Activated naive CD4-positive, alpha-beta T cell treated with anti-CD3 and anti-CD28 coated beads for 36 hours (primary cell): ENCODE measurements at regions not wholly inside any gene's neighbourhood (a gene's known extent, or its start where the extent isn't known, plus 50 kb on each side); places are given as distances from the start of the nearest gene placed in this dataset.

Experiments used
- CTCF ChIA-PET: fragments of 350-600 bp; sonication (Branson Sonifier 250); formaldehyde crosslinking; loops from one replicate; lab custom pipeline; 2021; ENCODE audit warnings: antibody characterized with exemption; lab: Charles Lee
- DNase-seq: peaks from one replicate; pipeline ENCODE4 v3.0.0-alpha.2; 2020
- H3K27ac Mint-ChIP-seq: one replicate; pipeline ENCODE4 v1.8.0; 2021; ENCODE audit warnings: mild to moderate bottlenecking, mixed read lengths
- H3K27me3 Mint-ChIP-seq: one replicate; pipeline ENCODE4 v1.8.0; 2021; ENCODE audit warnings: low read depth, mixed read lengths
- H3K36me3 Mint-ChIP-seq: one replicate; pipeline ENCODE4 v1.8.0; 2021; ENCODE audit warnings: low read depth, mixed read lengths
- H3K4me1 Mint-ChIP-seq: one replicate; pipeline ENCODE4 v1.8.0; 2021; ENCODE audit warnings: low read depth, mixed read lengths
- H3K4me3 Mint-ChIP-seq: one replicate; pipeline ENCODE4 v1.8.0; 2021; ENCODE audit warnings: mild to moderate bottlenecking, moderate library complexity, mixed read lengths
- H3K9me3 Mint-ChIP-seq: one replicate; pipeline ENCODE4 v1.8.0; 2021; ENCODE audit warnings: mixed read lengths
- intact Hi-C: fragments of 100-400 bp; cut with micrococcal nuclease; formaldehyde crosslinking; loops from one replicate; pipeline ENCODE4 v1.15.1; 2023

DNA sequence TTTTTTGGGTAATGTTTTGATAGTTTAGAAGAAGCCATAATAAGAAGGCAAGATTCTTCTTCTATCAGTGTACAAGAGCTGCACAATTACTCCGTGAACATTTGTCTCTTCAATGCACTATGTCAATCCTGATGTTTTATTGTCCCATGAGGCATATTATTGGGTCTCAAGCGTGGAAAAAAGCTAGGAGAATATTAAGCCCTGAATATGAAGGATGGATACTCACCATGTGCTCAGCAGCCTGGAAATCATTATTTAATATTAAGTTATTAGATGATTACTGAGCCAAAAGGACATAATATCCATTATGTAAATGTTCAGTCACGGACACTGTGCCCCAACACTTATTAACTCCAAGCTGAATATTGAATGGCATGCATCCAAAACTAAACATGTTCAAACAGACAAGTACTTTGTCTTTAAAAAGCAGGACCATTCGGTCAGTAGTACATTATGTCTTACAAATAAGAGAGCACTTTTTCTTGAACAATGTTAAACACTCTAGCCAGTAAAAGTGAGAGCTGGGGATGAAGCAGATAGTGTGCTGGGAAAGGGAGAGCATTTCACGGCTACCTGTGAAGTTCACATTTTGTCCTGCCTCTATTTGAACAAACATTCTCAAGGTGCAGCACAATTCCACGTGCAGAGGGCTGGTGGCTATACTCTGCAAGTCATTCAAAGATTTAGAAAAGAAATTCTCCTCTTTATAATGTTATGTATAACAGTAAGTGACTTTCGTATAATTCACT is 70.6 kb upstream of the CNR1 start:
- H3K36me3 Mint-ChIP-seq, result no peaks in the 10 kb centered on the region
- H3K9me3 Mint-ChIP-seq, result peaks cover 13% of the 10 kb centered on the region
- H3K27me3 Mint-ChIP-seq, result no peaks in the 10 kb centered on the region
- intact Hi-C loops, result loop anchor here (5.0 kb wide), 1 partner anchor 404 kb away; no protein-coding TSS in a partner anchor
- H3K4me3 Mint-ChIP-seq, result no peak overlapping the region
- H3K4me1 Mint-ChIP-seq, result no peaks in the 10 kb centered on the region
- H3K27ac Mint-ChIP-seq, result no peak overlapping the region
- DNase-seq, result no peak
- CTCF ChIA-PET, result no interaction called here

- intact Hi-C loops, result no loop called here
- H3K9me3 Mint-ChIP-seq, result peaks cover 25% of the 10 kb centered on the region
- no peak for DNase-seq
- H3K4me1 Mint-ChIP-seq, result no peaks in the 10 kb centered on the region
- H3K27me3 Mint-ChIP-seq, result no peaks in the 10 kb centered on the region
- no peak overlapping the region for H3K27ac Mint-ChIP-seq
- H3K36me3 Mint-ChIP-seq, result peaks cover 1% of the 10 kb centered on the region
- CTCF ChIA-PET, result no interaction called here
- no peak overlapping the region for H3K4me3 Mint-ChIP-seq
Observed at GRCh38 chr6:88232753-88233152, 66.6 kb upstream of the CNR1 start.

DNA sequence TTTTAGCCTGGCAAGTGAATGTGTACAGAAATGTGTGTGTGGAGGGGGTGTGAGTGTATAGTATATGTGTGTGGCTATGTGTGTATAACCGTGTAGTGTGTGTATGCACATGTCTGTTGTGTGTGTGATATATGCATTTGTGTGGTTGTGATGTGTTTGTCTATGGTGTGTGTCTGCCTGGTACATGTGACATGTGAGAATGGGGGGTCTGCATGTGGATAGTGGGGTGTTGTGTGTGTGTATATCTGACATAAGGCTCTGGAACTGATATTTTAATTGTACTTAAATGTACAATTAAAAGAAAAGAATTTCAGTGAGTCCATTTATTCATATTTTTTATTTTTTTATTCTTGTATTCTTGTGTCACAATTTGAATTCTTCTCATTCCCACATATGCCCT is 57.2 kb upstream of the CNR1 start:
- CTCF ChIA-PET, result no interaction called here

GRCh38 chr6:88220493-88220892 is 54.3 kb upstream of the CNR1 start:
- H3K4me1 Mint-ChIP-seq, result no peaks in the 10 kb centered on the region
- peak; percentile 4 for DNase-seq
- H3K36me3 Mint-ChIP-seq, result no peaks in the 10 kb centered on the region
- peaks cover 5% of the 10 kb centered on the region for H3K27me3 Mint-ChIP-seq
- intact Hi-C loops, result no loop called here
- no peaks in the 10 kb centered on the region for H3K9me3 Mint-ChIP-seq
- H3K4me3 Mint-ChIP-seq, result no peak overlapping the region
- CTCF ChIA-PET, result no interaction called here
- H3K27ac Mint-ChIP-seq, result no peak overlapping the region

More for the DNA sequence above, 57.2 kb upstream of the CNR1 start:
- Mint-ChIP-seq H3K4me3 (no peak overlapping the region), H3K9me3 (peaks cover 1% of the 10 kb centered on the region), H3K27ac (no peak overlapping the region), H3K27me3 (peaks cover 6% of the 10 kb centered on the region), H3K4me1 (no peaks in the 10 kb centered on the region), H3K36me3 (no peaks in the 10 kb centered on the region)
- DNase-seq, result no peak
- intact Hi-C loops, result no loop called here

DNA sequence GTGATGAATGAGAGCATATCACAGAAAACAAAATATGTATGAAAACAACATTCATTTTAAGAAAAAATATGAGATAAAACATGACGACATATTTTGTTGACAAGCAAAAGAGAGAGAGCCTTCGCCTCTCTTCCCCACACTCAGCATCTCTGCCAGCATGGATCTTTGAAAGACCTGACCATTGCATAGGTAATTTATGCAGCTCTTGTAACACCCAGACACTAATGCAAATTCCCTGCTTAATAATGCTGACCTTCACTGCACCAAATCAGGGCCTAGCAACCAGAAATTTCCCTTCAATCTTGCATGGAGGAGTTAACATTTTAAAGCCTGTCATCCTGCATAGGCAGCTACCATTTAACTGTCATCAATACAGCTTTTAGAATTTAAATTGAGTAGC is 50.0 kb upstream of the CNR1 start:
- H3K27ac Mint-ChIP-seq, result no peak overlapping the region
- DNase-seq, result no peak
- intact Hi-C loops, result no loop called here
- H3K27me3 Mint-ChIP-seq, result peaks cover 5% of the 10 kb centered on the region
- CTCF ChIA-PET, result no interaction called here
- H3K9me3 Mint-ChIP-seq, result no peaks in the 10 kb centered on the region
- H3K4me3 Mint-ChIP-seq, result no peak overlapping the region
- no peaks in the 10 kb centered on the region for H3K36me3 Mint-ChIP-seq
- H3K4me1 Mint-ChIP-seq, result no peaks in the 10 kb centered on the region
